HepG2 (cell line): ENCODE measurements at regions not wholly inside any gene's neighbourhood (a gene's known extent, or its start where the extent isn't known, plus 50 kb on each side); places are given as distances from the start of the nearest gene placed in this dataset.

Source experiments
- ATAC-seq: fragments of 200-7000 bp; cut with Tn5 transposase; 3 replicates; pipeline ENCODE4 v1.9.1; 2020; ENCODE audit warnings: mild to moderate bottlenecking, moderate library complexity
- BruUV-seq: library from RNA; stranded (reverse); fragments of 400-500 nt; replicated peaks from 2 replicates; lab custom pipeline; 2021; lab: Mats Ljungman, UMichigan
- CTCF ChIA-PET: fragments of 300-600 bp; formaldehyde crosslinking; extraction: SDS; loops from one replicate; lab custom pipeline; 2021; ENCODE audit warnings: low total read pairs, inconsistent platforms, low intra/inter-chr PET ratio; lab: Yijun Ruan, JAX
- POLR2A ChIA-PET: fragments of 350-600 bp; sonication (Branson Sonifier 250); formaldehyde crosslinking; loops from one replicate; lab custom pipeline; 2020; ENCODE audit warnings: antibody characterized with exemption, inconsistent platforms; lab: Yijun Ruan, JAX
- DNase-seq: peaks from one replicate; pipeline ENCODE4 v3.0.0-alpha.2; 2015; ENCODE audit warnings: low spot score
- FAIRE-seq: peaks from 3 replicates; lab custom pipeline; 2011; peaks lifted over from hg19 to GRCh38; lab: Jason Lieb, UNC
- H2AFZ ChIP-seq: one replicate; pipeline ENCODE4 v1.6.1; 2011; ENCODE audit warnings: low read length, inconsistent platforms
- H3K27ac ChIP-seq: fragments of 300-600 bp; 3 replicates; pipeline ENCODE4 v1.8.0; 2011; ENCODE audit warnings: mixed run types, mild to moderate bottlenecking, mixed read lengths, low read length, inconsistent platforms; ENCODE audit not compliant: insufficient read depth; ENCODE audit errors: extremely low read length
- H3K27me3 ChIP-seq, 2 experiments: fragments of 200-600 bp in 1 of 2; 2 replicates in 1 of 2; 3 replicates in 1 of 2; pipeline versions ENCODE4 v1.6.0 to v1.8.0; 2011; ENCODE audit warnings: low read length in 2 of 2, mild to moderate bottlenecking in 2 of 2, moderate library complexity in 2 of 2, inconsistent platforms in 1 of 2; ENCODE audit not compliant: insufficient read depth in 2 of 2, control insufficient read depth in 1 of 2
- H3K36me3 ChIP-seq, 2 experiments: fragments of 200-600 bp in 1 of 2; replicated peaks in 1 of 2; 2 replicates in 1 of 2; 3 replicates in 1 of 2; pipeline versions ENCODE4 v1.5.1 to v1.8.0; 2011; ENCODE audit warnings: low read length in 2 of 2, inconsistent platforms in 1 of 2; ENCODE audit not compliant: insufficient read depth in 2 of 2, control insufficient read depth in 1 of 2
- H3K4me1 ChIP-seq: 2 replicates; pipeline ENCODE4 v1.5.1; 2012; ENCODE audit warnings: low read length, inconsistent platforms; ENCODE audit not compliant: insufficient read depth
- H3K4me2 ChIP-seq: 2 replicates; pipeline ENCODE4 v1.6.0; 2011; ENCODE audit warnings: low read depth, low read length, inconsistent platforms
- H3K4me3 ChIP-seq, 3 experiments: fragments of 200-600 bp in 1 of 3; sonication (generic), shearing (Covaris generic) in 1 of 3; replicated peaks in 1 of 3; 2 replicates each; pipeline ENCODE4 v1.5.1; 2011 to 2016; ENCODE audit warnings: low read length in 3 of 3, inconsistent platforms in 2 of 3, low read depth in 2 of 3, mild to moderate bottlenecking in 2 of 3, control low read depth in 1 of 3, mixed read lengths in 1 of 3; ENCODE audit not compliant: insufficient read depth in 1 of 3
- H3K79me2 ChIP-seq: one replicate; pipeline ENCODE4 v1.6.1; 2011; ENCODE audit warnings: low read length, inconsistent platforms; ENCODE audit not compliant: insufficient read depth
- H3K9ac ChIP-seq: 2 replicates; pipeline ENCODE4 v1.6.0; 2011; ENCODE audit warnings: mild to moderate bottlenecking, low read depth, low read length, inconsistent platforms; ENCODE audit not compliant: insufficient read depth
- H3K9me3 ChIP-seq: 2 replicates; pipeline ENCODE4 v1.5.1; 2012; ENCODE audit warnings: mild to moderate bottlenecking, low read length
- H4K20me1 ChIP-seq: 2 replicates; pipeline ENCODE4 v1.6.0; 2011; ENCODE audit warnings: inconsistent platforms, mild to moderate bottlenecking, low read length, moderate library complexity; ENCODE audit not compliant: insufficient read depth
- BHLHE40 ChIP-seq: IDR thresholded peaks from 2 replicates; pipeline ENCODE4 v1.6.1; 2011; ENCODE audit warnings: low read length, improper control_type of control experiment
- CCAR2 ChIP-seq: fragments of 200-400 bp; formaldehyde crosslinking; optimal IDR thresholded peaks from 2 replicates; pipeline ENCODE3; 2018; ENCODE audit warnings: low read depth, mild to moderate bottlenecking, low read length, moderate library complexity
- KDM5B ChIP-seq: sonication (generic); formaldehyde crosslinking; IDR thresholded peaks from 2 replicates; pipeline ENCODE4 v1.4.0; 2020; ENCODE audit warnings: missing genetic modification reagents, mild to moderate bottlenecking, borderline replicate concordance
- NBN ChIP-seq: fragments of 450-650 bp; conservative IDR thresholded peaks from 2 replicates; pipeline ENCODE4 v1.6.1; 2017
- NFRKB ChIP-seq: fragments of 450-650 bp; IDR thresholded peaks from 2 replicates; pipeline ENCODE4 v1.6.1; 2017
- SMARCE1 ChIP-seq: fragments of 450-650 bp; IDR thresholded peaks from 2 replicates; pipeline ENCODE4 v1.6.1; 2017; ENCODE audit warnings: borderline replicate concordance
- ZBTB38 ChIP-seq: sonication (generic); formaldehyde crosslinking; IDR thresholded peaks from 2 replicates; pipeline ENCODE4 v1.5.1; 2020; ENCODE audit warnings: mild to moderate bottlenecking, missing genetic modification reagents
- ZNF713 ChIP-seq: sonication (generic); formaldehyde crosslinking; IDR thresholded peaks from 2 replicates; pipeline ENCODE4 v1.4.0; 2020; ENCODE audit warnings: mild to moderate bottlenecking, missing genetic modification reagents
- WGBS: methylation state at CpG from one replicate; pipeline ENCODE4 v1.1.6; 2017; ENCODE audit warnings: low lambda C conversion rate; 5-methylcytosine and 5-hydroxymethylcytosine counted together
- in situ Hi-C: cut with HindIII; loops from 2 replicates; pipeline ENCODE4 v1.10.0; 2017; ENCODE audit warnings: low pct_unique_long_range_greater_than_20kb; ENCODE audit not compliant: extremely low pct_ligation_motif_present
- intact Hi-C: fragments of 100-400 bp; cut with micrococcal nuclease; formaldehyde crosslinking; loops from one replicate; pipeline ENCODE4 v1.10.0; 2022; ENCODE audit not compliant: unreplicated experiment
- TF ChIP-seq, protein P1 (sequence below): sonication (generic); formaldehyde crosslinking; IDR thresholded peaks from 2 replicates; pipeline ENCODE4 v1.8.0; 2022; ENCODE audit warnings: mild to moderate bottlenecking, missing genetic modification reagents, moderate library complexity
- TF ChIP-seq, protein P2 (sequence below): sonication (generic); formaldehyde crosslinking; IDR thresholded peaks from 2 replicates; pipeline ENCODE4 v1.5.1; 2020; ENCODE audit warnings: mild to moderate bottlenecking, missing genetic modification reagents, borderline replicate concordance
- TF ChIP-seq, protein P3 (sequence below): sonication (generic); formaldehyde crosslinking; IDR thresholded peaks from 2 replicates; pipeline ENCODE4 v1.5.1; 2020; ENCODE audit warnings: mild to moderate bottlenecking, missing genetic modification reagents, borderline replicate concordance
- TF ChIP-seq, protein P4 (sequence below): sonication (generic); formaldehyde crosslinking; IDR thresholded peaks from 2 replicates; pipeline ENCODE4 v1.4.0; 2020; ENCODE audit warnings: missing genetic modification reagents, borderline replicate concordance

DNA sequence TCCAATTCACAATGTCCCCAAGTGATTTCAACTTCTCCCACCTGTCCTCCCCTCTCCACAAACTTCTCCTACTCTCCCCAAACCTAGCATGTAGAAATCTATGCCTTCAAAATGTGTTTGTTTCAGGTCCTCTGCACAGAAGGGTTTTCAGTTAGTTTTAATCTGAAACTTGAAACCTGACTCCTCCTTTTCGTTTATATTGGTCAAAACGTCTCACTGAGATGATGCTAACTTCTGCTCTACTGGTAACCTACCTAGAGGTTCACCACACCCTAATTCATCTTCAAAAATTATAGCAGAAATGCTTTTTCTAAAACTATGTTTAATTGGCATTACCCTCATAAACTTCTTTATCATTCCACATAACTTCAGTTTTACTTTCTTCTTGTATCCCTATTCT is 401.8 kb upstream of the ADAMTS16 start:
- H3K4me3 ChIP-seq: no peak overlapping the region
- in situ Hi-C loops: no loop called here
- H3K27ac ChIP-seq: no peak overlapping the region
- no peaks in the 10 kb centered on the region for H4K20me1 ChIP-seq
- no peaks in the 10 kb centered on the region for H3K4me1 ChIP-seq
- no peaks in the 10 kb centered on the region for H3K27me3 ChIP-seq
- H3K9ac ChIP-seq: no peak overlapping the region
- H3K9me3 ChIP-seq: no peaks in the 10 kb centered on the region
- FAIRE-seq: no peak
- POLR2A ChIA-PET: no interaction called here
- no peak overlapping the region for H3K4me2 ChIP-seq
- WGBS: 0% methylated on average over 2 of the region's 2 CpGs
- no TSS peak for BruUV-seq
- DNase-seq: no peak
- CTCF ChIA-PET: no interaction called here
- H3K79me2 ChIP-seq: no peaks in the 10 kb centered on the region
- ATAC-seq: no peak
- intact Hi-C loops: no loop called here
- no peak overlapping the region for H2AFZ ChIP-seq
- no peaks in the 10 kb centered on the region for H3K36me3 ChIP-seq
- TF ChIP-seq, protein P1, sequence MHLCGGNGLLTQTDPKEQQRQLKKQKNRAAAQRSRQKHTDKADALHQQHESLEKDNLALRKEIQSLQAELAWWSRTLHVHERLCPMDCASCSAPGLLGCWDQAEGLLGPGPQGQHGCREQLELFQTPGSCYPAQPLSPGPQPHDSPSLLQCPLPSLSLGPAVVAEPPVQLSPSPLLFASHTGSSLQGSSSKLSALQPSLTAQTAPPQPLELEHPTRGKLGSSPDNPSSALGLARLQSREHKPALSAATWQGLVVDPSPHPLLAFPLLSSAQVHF (CRISPR knock-in tag): no peak
- TF ChIP-seq ZNF713 (CRISPR knock-in tag) (no peak), BHLHE40 (no peak), NFRKB (no peak), CCAR2 (no peak), SMARCE1 (no peak), ZBTB38 (CRISPR knock-in tag) (no peak), KDM5B (CRISPR knock-in tag) (no peak), NBN (no peak)
- TF ChIP-seq, protein P2, sequence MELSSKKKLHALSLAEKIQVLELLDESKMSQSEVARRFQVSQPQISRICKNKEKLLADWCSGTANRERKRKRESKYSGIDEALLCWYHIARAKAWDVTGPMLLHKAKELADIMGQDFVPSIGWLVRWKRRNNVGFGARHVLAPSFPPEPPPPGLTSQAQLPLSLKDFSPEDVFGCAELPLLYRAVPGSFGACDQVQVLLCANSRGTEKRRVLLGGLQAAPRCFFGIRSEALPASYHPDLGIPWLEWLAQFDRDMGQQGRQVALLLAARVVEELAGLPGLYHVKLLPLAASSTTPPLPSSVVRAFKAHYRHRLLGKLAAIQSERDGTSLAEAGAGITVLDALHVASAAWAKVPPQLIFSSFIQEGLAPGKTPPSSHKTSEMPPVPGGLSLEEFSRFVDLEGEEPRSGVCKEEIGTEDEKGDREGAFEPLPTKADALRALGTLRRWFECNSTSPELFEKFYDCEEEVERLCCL: no peak
- TF ChIP-seq, protein P3, sequence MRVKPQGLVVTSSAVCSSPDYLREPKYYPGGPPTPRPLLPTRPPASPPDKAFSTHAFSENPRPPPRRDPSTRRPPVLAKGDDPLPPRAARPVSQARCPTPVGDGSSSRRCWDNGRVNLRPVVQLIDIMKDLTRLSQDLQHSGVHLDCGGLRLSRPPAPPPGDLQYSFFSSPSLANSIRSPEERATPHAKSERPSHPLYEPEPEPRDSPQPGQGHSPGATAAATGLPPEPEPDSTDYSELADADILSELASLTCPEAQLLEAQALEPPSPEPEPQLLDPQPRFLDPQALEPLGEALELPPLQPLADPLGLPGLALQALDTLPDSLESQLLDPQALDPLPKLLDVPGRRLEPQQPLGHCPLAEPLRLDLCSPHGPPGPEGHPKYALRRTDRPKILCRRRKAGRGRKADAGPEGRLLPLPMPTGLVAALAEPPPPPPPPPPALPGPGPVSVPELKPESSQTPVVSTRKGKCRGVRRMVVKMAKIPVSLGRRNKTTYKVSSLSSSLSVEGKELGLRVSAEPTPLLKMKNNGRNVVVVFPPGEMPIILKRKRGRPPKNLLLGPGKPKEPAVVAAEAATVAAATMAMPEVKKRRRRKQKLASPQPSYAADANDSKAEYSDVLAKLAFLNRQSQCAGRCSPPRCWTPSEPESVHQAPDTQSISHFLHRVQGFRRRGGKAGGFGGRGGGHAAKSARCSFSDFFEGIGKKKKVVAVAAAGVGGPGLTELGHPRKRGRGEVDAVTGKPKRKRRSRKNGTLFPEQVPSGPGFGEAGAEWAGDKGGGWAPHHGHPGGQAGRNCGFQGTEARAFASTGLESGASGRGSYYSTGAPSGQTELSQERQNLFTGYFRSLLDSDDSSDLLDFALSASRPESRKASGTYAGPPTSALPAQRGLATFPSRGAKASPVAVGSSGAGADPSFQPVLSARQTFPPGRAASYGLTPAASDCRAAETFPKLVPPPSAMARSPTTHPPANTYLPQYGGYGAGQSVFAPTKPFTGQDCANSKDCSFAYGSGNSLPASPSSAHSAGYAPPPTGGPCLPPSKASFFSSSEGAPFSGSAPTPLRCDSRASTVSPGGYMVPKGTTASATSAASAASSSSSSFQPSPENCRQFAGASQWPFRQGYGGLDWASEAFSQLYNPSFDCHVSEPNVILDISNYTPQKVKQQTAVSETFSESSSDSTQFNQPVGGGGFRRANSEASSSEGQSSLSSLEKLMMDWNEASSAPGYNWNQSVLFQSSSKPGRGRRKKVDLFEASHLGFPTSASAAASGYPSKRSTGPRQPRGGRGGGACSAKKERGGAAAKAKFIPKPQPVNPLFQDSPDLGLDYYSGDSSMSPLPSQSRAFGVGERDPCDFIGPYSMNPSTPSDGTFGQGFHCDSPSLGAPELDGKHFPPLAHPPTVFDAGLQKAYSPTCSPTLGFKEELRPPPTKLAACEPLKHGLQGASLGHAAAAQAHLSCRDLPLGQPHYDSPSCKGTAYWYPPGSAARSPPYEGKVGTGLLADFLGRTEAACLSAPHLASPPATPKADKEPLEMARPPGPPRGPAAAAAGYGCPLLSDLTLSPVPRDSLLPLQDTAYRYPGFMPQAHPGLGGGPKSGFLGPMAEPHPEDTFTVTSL (CRISPR knock-in tag): no peak
- TF ChIP-seq, protein P4, sequence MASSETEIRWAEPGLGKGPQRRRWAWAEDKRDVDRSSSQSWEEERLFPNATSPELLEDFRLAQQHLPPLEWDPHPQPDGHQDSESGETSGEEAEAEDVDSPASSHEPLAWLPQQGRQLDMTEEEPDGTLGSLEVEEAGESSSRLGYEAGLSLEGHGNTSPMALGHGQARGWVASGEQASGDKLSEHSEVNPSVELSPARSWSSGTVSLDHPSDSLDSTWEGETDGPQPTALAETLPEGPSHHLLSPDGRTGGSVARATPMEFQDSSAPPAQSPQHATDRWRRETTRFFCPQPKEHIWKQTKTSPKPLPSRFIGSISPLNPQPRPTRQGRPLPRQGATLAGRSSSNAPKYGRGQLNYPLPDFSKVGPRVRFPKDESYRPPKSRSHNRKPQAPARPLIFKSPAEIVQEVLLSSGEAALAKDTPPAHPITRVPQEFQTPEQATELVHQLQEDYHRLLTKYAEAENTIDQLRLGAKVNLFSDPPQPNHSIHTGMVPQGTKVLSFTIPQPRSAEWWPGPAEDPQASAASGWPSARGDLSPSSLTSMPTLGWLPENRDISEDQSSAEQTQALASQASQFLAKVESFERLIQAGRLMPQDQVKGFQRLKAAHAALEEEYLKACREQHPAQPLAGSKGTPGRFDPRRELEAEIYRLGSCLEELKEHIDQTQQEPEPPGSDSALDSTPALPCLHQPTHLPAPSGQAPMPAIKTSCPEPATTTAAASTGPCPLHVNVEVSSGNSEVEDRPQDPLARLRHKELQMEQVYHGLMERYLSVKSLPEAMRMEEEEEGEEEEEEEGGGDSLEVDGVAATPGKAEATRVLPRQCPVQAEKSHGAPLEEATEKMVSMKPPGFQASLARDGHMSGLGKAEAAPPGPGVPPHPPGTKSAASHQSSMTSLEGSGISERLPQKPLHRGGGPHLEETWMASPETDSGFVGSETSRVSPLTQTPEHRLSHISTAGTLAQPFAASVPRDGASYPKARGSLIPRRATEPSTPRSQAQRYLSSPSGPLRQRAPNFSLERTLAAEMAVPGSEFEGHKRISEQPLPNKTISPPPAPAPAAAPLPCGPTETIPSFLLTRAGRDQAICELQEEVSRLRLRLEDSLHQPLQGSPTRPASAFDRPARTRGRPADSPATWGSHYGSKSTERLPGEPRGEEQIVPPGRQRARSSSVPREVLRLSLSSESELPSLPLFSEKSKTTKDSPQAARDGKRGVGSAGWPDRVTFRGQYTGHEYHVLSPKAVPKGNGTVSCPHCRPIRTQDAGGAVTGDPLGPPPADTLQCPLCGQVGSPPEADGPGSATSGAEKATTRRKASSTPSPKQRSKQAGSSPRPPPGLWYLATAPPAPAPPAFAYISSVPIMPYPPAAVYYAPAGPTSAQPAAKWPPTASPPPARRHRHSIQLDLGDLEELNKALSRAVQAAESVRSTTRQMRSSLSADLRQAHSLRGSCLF (CRISPR knock-in tag): no peak
